ENCODE measurements at regions not wholly inside any gene's neighbourhood (a gene's known extent, or its start where the extent isn't known, plus 50 kb on each side); places are given as distances from the start of the nearest gene placed in this dataset.

DNA sequence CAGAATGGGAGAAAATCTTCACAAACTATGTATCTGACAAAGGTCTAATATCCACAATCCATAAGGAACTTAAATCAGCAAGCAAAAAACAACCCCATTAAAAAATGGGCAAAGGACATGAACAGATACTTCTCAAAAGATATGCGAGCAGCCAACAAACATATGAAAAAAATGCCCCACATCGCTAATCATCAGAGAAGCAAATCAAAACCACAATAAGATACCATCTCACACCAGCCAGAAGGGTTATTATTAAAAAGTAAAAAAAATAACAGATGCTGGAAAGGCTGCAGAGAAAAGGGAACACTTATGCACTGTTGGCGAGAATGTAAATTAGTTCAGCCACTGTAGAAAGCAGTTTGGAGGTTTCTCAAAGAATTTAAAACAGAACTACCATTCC, 80.2 kb upstream of the ATP11B start:
- TF ChIP-seq, protein P1, sequence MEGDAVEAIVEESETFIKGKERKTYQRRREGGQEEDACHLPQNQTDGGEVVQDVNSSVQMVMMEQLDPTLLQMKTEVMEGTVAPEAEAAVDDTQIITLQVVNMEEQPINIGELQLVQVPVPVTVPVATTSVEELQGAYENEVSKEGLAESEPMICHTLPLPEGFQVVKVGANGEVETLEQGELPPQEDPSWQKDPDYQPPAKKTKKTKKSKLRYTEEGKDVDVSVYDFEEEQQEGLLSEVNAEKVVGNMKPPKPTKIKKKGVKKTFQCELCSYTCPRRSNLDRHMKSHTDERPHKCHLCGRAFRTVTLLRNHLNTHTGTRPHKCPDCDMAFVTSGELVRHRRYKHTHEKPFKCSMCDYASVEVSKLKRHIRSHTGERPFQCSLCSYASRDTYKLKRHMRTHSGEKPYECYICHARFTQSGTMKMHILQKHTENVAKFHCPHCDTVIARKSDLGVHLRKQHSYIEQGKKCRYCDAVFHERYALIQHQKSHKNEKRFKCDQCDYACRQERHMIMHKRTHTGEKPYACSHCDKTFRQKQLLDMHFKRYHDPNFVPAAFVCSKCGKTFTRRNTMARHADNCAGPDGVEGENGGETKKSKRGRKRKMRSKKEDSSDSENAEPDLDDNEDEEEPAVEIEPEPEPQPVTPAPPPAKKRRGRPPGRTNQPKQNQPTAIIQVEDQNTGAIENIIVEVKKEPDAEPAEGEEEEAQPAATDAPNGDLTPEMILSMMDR (conservative IDR thresholded peaks at IDR 0.05): no peak

DNA sequence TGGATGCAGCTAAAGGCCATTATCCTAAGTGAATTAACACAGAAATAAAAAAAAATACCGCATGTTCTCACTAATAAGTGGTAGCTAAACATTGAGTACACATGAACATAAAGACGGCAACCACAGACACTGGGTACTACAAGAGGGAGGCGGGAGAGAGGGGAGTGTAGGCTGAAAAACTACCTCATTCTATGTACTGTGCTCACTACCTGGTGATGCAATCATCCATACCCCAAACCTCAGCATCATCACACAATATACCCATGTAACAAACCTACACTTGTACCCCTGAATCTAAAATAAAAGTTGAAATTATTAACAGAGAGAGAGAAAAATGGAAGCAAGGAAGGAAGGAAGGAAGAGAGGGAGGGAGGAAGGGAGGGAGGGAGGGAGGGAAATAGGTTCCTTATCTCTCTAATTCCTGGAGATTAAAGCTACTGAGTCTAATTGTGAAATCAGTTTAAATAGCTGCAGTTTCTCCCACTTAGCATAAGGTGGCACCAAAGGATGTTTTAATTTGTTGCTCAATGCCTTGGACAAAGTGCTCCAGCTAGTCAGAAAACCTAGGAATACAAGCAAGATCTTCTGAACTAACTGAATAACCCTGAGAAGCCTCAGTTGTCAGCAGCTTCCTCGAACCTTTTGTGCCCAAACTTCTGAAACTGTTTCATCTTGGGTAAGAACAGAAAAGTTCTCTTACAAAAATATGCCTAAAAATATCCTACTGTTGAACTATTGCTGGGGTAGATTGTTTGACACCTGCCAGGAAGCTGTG, 79.4 kb upstream of the ATP11B start:
- H3K27ac ChIP-seq: no peak overlapping the region
- TF ChIP-seq, protein P1 (conservative IDR thresholded peaks at IDR 0.05): peak; percentile 72

More for the DNA sequence above, 80.2 kb upstream of the ATP11B start:
- H3K27ac ChIP-seq: no peak overlapping the region

DNA sequence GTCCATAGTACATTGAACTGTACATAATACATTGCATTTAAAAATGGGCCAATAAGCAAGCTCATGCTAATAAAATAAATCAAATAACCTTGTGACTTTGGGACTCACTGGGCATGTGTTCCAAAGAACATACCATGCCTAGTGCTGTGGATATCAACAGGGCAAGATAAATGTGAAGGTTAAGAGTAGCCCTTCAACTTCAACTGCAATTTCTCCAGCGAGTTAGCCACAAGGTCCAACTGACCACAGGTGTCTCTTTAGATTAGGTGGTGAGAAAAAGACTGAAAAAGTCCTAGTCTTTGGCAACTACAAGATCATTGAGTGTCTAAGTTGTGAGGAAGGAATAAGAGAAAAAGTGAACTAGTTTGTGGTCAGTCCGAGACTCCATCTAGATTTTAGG, 78.3 kb upstream of the ATP11B start:
- H3K27ac ChIP-seq: peak overlapping the region; percentile 56; the same call in 1 of the 2 replicates

DNA sequence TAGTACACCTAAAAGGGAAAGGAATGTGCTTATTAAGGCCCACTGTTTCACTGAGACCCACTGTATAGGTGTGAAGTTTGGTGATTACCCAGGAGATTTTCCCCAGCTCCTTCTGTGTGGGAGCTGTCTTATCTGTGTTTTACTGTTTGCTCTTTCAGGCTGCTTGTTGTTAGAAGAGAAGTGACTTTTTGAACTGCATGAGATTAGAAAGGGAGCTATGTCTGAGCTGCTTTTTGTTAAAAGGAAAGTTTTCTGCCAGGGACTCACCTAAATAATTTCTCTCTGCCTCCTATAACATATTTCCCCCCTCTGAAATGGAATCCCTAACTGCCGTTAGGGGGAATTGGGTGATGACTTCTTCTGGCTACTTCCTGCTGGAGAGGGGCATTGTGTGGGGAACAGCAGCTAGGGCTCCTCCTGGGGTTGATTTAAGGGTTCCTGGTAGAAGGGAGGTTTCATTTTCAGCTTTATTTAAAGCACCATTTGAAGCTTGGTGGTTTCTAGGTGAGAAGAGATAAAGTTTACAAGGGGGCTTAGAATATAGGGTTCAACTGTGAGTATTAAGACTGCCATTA, 77.1 kb upstream of the ATP11B start:
- peak overlapping the region; percentile 56 for H3K27ac ChIP-seq
- TF ChIP-seq, protein P1 (conservative IDR thresholded peaks at IDR 0.05): no peak

More for the DNA sequence above, 78.3 kb upstream of the ATP11B start:
- TF ChIP-seq, protein P1 (conservative IDR thresholded peaks at IDR 0.05): no peak

DNA sequence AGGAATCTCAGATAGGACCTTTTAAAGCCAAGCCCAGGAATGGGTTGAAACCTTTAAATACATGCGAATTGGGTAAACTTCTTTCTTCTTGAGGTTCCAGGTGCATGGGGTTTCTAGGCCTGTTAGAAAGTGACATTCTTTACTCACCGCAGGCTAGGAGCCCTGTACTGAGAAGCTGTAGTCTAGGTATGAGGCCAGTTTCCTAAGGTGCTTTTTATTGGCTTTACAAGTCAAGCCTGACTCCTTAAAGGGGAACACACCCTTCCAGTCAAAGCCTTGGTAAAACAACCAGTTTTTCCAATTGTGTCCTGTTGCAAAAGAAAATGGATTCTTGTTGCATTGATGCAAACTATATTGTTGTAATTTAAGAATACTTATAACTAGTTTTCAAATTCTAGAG, 76.1 kb upstream of the ATP11B start:
- TF ChIP-seq, protein P1 (conservative IDR thresholded peaks at IDR 0.05): no peak
- H3K27ac ChIP-seq: peak overlapping the region; percentile 56

- TF ChIP-seq, protein P1 (conservative IDR thresholded peaks at IDR 0.05): no peak
- no peak overlapping the region for H3K27ac ChIP-seq
Observed at GRCh38 chr3:182722907-182723306, 70.4 kb upstream of the ATP11B start.

DNA sequence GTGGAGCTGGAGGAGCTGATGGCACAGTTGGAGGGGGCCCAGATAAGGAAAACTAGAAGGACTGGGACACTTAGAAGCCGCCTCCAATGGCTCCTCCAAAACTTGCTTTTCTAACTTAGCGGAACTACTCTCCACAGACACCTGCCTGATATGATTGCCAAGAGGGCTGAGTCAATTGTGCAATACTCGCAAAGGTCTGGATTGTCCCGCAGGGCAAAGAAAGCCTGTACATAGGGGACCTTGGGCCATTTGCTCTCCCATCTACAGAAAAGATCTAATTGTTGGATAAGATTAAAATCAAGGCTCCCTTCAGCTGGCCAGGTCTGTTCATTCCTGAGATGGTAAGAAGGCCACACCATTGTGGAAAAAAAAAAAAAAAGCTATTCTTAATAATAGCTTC, 69.7 kb upstream of the ATP11B start:
- no peak overlapping the region for H3K27ac ChIP-seq
- TF ChIP-seq, protein P1 (conservative IDR thresholded peaks at IDR 0.05): no peak

Measured in VCaP (cell line).